HepG2 (cell line): ENCODE measurements at regions not wholly inside any gene's neighbourhood (a gene's known extent, or its start where the extent isn't known, plus 50 kb on each side); places are given as distances from the start of the nearest gene placed in this dataset.

Experiments
- ATAC-seq: fragments of 200-7000 bp; cut with Tn5 transposase; 3 replicates; pipeline ENCODE4 v1.9.1; 2020; ENCODE audit warnings: mild to moderate bottlenecking, moderate library complexity
- BruUV-seq: library from RNA; stranded (reverse); fragments of 400-500 nt; replicated peaks from 2 replicates; lab custom pipeline; 2021; lab: Mats Ljungman, UMichigan
- CTCF ChIA-PET: fragments of 300-600 bp; formaldehyde crosslinking; extraction: SDS; loops from one replicate; lab custom pipeline; 2021; ENCODE audit warnings: low total read pairs, inconsistent platforms, low intra/inter-chr PET ratio; lab: Yijun Ruan, JAX
- POLR2A ChIA-PET: fragments of 350-600 bp; sonication (Branson Sonifier 250); formaldehyde crosslinking; loops from one replicate; lab custom pipeline; 2020; ENCODE audit warnings: antibody characterized with exemption, inconsistent platforms; lab: Yijun Ruan, JAX
- DNase-seq: peaks from one replicate; pipeline ENCODE4 v3.0.0-alpha.2; 2015; ENCODE audit warnings: low spot score
- FAIRE-seq: peaks from 3 replicates; lab custom pipeline; 2011; peaks lifted over from hg19 to GRCh38; lab: Jason Lieb, UNC
- H2AFZ ChIP-seq: one replicate; pipeline ENCODE4 v1.6.1; 2011; ENCODE audit warnings: low read length, inconsistent platforms
- H3K27ac ChIP-seq: fragments of 300-600 bp; 3 replicates; pipeline ENCODE4 v1.8.0; 2011; ENCODE audit warnings: mixed run types, mild to moderate bottlenecking, mixed read lengths, low read length, inconsistent platforms; ENCODE audit not compliant: insufficient read depth; ENCODE audit errors: extremely low read length
- H3K27me3 ChIP-seq, 2 experiments: fragments of 200-600 bp in 1 of 2; 2 replicates in 1 of 2; 3 replicates in 1 of 2; pipeline versions ENCODE4 v1.6.0 to v1.8.0; 2011; ENCODE audit warnings: low read length in 2 of 2, mild to moderate bottlenecking in 2 of 2, moderate library complexity in 2 of 2, inconsistent platforms in 1 of 2; ENCODE audit not compliant: insufficient read depth in 2 of 2, control insufficient read depth in 1 of 2
- H3K36me3 ChIP-seq, 2 experiments: fragments of 200-600 bp in 1 of 2; replicated peaks in 1 of 2; 2 replicates in 1 of 2; 3 replicates in 1 of 2; pipeline versions ENCODE4 v1.5.1 to v1.8.0; 2011; ENCODE audit warnings: low read length in 2 of 2, inconsistent platforms in 1 of 2; ENCODE audit not compliant: insufficient read depth in 2 of 2, control insufficient read depth in 1 of 2
- H3K4me1 ChIP-seq: 2 replicates; pipeline ENCODE4 v1.5.1; 2012; ENCODE audit warnings: low read length, inconsistent platforms; ENCODE audit not compliant: insufficient read depth
- H3K4me2 ChIP-seq: 2 replicates; pipeline ENCODE4 v1.6.0; 2011; ENCODE audit warnings: low read depth, low read length, inconsistent platforms
- H3K4me3 ChIP-seq, 3 experiments: fragments of 200-600 bp in 1 of 3; sonication (generic), shearing (Covaris generic) in 1 of 3; replicated peaks in 1 of 3; 2 replicates each; pipeline ENCODE4 v1.5.1; 2011 to 2016; ENCODE audit warnings: low read length in 3 of 3, inconsistent platforms in 2 of 3, low read depth in 2 of 3, mild to moderate bottlenecking in 2 of 3, control low read depth in 1 of 3, mixed read lengths in 1 of 3; ENCODE audit not compliant: insufficient read depth in 1 of 3
- H3K79me2 ChIP-seq: one replicate; pipeline ENCODE4 v1.6.1; 2011; ENCODE audit warnings: low read length, inconsistent platforms; ENCODE audit not compliant: insufficient read depth
- H3K9ac ChIP-seq: 2 replicates; pipeline ENCODE4 v1.6.0; 2011; ENCODE audit warnings: mild to moderate bottlenecking, low read depth, low read length, inconsistent platforms; ENCODE audit not compliant: insufficient read depth
- H3K9me3 ChIP-seq: 2 replicates; pipeline ENCODE4 v1.5.1; 2012; ENCODE audit warnings: mild to moderate bottlenecking, low read length
- H4K20me1 ChIP-seq: 2 replicates; pipeline ENCODE4 v1.6.0; 2011; ENCODE audit warnings: inconsistent platforms, mild to moderate bottlenecking, low read length, moderate library complexity; ENCODE audit not compliant: insufficient read depth
- CEBPZ ChIP-seq: IDR thresholded peaks from 2 replicates; pipeline ENCODE4 v1.6.1; 2012; ENCODE audit warnings: low read length, improper control_type of control experiment
- CSRNP1 ChIP-seq: sonication (generic); formaldehyde crosslinking; IDR thresholded peaks from 2 replicates; pipeline ENCODE4 v1.8.1; 2023; ENCODE audit warnings: mild to moderate bottlenecking, missing genetic modification reagents
- RBAK ChIP-seq: sonication (generic); formaldehyde crosslinking; IDR thresholded peaks from 2 replicates; pipeline ENCODE4 v1.5.1; 2020; ENCODE audit warnings: mild to moderate bottlenecking, missing genetic modification reagents
- ZFP91 ChIP-seq: sonication (generic); formaldehyde crosslinking; IDR thresholded peaks from 2 replicates; pipeline ENCODE4 v1.9.0; 2022; ENCODE audit warnings: missing genetic modification reagents, mild to moderate bottlenecking, borderline replicate concordance
- ZSCAN31 ChIP-seq: sonication (generic); formaldehyde crosslinking; IDR thresholded peaks from 2 replicates; pipeline ENCODE4 v1.5.0; 2020; ENCODE audit warnings: low read depth, mild to moderate bottlenecking, missing genetic modification reagents
- WGBS: methylation state at CpG from one replicate; pipeline ENCODE4 v1.1.6; 2017; ENCODE audit warnings: low lambda C conversion rate; 5-methylcytosine and 5-hydroxymethylcytosine counted together
- in situ Hi-C: cut with HindIII; loops from 2 replicates; pipeline ENCODE4 v1.10.0; 2017; ENCODE audit warnings: low pct_unique_long_range_greater_than_20kb; ENCODE audit not compliant: extremely low pct_ligation_motif_present
- intact Hi-C: fragments of 100-400 bp; cut with micrococcal nuclease; formaldehyde crosslinking; loops from one replicate; pipeline ENCODE4 v1.10.0; 2022; ENCODE audit not compliant: unreplicated experiment
- TF ChIP-seq, protein P1 (sequence below): sonication (generic); formaldehyde crosslinking; IDR thresholded peaks from 2 replicates; pipeline ENCODE4 v1.4.0; 2020; ENCODE audit warnings: missing genetic modification reagents, borderline replicate concordance
- TF ChIP-seq, protein P2 (sequence below): sonication (generic); formaldehyde crosslinking; IDR thresholded peaks from 2 replicates; pipeline ENCODE4 v1.4.0; 2020; ENCODE audit warnings: missing genetic modification reagents
- TF ChIP-seq, protein P3 (sequence below): sonication (generic); formaldehyde crosslinking; IDR thresholded peaks from 2 replicates; pipeline ENCODE4 v1.9.0; 2021; ENCODE audit warnings: missing genetic modification reagents, mild to moderate bottlenecking, borderline replicate concordance
- TF ChIP-seq, protein P4 (sequence below): sonication (generic); formaldehyde crosslinking; IDR thresholded peaks from 2 replicates; pipeline ENCODE4 v1.4.0; 2020; ENCODE audit warnings: mild to moderate bottlenecking, low read depth, missing genetic modification reagents

DNA sequence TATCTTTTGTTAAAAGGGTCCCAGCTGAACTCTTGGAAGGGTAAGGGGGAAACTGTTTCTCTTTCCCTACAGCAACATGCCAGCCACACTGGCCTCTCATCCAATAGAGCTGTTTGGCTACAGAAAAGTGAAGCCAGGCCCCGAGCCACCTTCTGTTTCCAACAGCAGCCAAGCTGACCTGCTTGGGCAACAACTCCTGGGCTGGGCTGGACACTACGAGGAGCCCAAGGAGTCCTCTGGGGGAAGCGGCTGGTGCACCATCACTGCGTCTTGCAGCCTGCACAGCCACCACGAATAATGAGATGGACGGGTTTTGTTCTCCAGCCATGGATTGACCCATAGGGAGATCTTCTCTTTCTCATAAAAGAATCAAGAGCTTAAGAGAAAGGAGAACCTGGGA is 624.9 kb downstream of the NPHP4 start:
- no peak overlapping the region for H3K27ac ChIP-seq
- in situ Hi-C loops (no loop called here), intact Hi-C loops (no loop called here)
- no peaks in the 10 kb centered on the region for H3K4me1 ChIP-seq
- no peaks in the 10 kb centered on the region for H3K36me3 ChIP-seq
- no peak overlapping the region for H3K4me3 ChIP-seq
- H2AFZ ChIP-seq = no peak overlapping the region
- no peak for DNase-seq
- H3K4me2 ChIP-seq = no peak overlapping the region
- ATAC-seq = no peak
- CTCF ChIA-PET = no interaction called here
- H4K20me1 ChIP-seq = no peaks in the 10 kb centered on the region
- no TSS peak for BruUV-seq
- POLR2A ChIA-PET = no interaction called here
- no peaks in the 10 kb centered on the region for H3K27me3 ChIP-seq
- peaks cover 45% of the 10 kb centered on the region for H3K9me3 ChIP-seq
- H3K9ac ChIP-seq = no peak overlapping the region
- no peak for FAIRE-seq
- WGBS = 22% methylated on average over 4 of the region's 6 CpGs
- H3K79me2 ChIP-seq = no peaks in the 10 kb centered on the region
- TF ChIP-seq RBAK (no peak), CEBPZ (no peak), ZFP91 (CRISPR knock-in tag) (no peak), ZSCAN31 (CRISPR knock-in tag) (no peak), CSRNP1 (CRISPR knock-in tag) (no peak)
- TF ChIP-seq, protein P1, sequence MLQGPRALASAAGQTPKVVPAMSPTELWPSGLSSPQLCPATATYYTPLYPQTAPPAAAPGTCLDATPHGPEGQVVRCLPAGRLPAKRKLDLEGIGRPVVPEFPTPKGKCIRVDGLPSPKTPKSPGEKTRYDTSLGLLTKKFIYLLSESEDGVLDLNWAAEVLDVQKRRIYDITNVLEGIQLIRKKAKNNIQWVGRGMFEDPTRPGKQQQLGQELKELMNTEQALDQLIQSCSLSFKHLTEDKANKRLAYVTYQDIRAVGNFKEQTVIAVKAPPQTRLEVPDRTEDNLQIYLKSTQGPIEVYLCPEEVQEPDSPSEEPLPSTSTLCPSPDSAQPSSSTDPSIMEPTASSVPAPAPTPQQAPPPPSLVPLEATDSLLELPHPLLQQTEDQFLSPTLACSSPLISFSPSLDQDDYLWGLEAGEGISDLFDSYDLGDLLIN = no peak
- TF ChIP-seq, protein P2, sequence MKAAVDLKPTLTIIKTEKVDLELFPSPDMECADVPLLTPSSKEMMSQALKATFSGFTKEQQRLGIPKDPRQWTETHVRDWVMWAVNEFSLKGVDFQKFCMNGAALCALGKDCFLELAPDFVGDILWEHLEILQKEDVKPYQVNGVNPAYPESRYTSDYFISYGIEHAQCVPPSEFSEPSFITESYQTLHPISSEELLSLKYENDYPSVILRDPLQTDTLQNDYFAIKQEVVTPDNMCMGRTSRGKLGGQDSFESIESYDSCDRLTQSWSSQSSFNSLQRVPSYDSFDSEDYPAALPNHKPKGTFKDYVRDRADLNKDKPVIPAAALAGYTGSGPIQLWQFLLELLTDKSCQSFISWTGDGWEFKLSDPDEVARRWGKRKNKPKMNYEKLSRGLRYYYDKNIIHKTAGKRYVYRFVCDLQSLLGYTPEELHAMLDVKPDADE = no peak
- TF ChIP-seq, protein P3, sequence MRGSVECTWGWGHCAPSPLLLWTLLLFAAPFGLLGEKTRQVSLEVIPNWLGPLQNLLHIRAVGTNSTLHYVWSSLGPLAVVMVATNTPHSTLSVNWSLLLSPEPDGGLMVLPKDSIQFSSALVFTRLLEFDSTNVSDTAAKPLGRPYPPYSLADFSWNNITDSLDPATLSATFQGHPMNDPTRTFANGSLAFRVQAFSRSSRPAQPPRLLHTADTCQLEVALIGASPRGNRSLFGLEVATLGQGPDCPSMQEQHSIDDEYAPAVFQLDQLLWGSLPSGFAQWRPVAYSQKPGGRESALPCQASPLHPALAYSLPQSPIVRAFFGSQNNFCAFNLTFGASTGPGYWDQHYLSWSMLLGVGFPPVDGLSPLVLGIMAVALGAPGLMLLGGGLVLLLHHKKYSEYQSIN (CRISPR knock-in tag) = no peak
- TF ChIP-seq, protein P4, sequence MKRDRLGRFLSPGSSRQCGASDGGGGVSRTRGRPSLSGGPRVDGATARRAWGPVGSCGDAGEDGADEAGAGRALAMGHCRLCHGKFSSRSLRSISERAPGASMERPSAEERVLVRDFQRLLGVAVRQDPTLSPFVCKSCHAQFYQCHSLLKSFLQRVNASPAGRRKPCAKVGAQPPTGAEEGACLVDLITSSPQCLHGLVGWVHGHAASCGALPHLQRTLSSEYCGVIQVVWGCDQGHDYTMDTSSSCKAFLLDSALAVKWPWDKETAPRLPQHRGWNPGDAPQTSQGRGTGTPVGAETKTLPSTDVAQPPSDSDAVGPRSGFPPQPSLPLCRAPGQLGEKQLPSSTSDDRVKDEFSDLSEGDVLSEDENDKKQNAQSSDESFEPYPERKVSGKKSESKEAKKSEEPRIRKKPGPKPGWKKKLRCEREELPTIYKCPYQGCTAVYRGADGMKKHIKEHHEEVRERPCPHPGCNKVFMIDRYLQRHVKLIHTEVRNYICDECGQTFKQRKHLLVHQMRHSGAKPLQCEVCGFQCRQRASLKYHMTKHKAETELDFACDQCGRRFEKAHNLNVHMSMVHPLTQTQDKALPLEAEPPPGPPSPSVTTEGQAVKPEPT (CRISPR knock-in tag) = no peak
